ENCODE measurements at regions not wholly inside any gene's neighbourhood (a gene's known extent, or its start where the extent isn't known, plus 50 kb on each side); places are given as distances from the start of the nearest gene placed in this dataset.
A peak's percentile ranks its signal among the peaks of the same experiment; 100 is the strongest.
"Not testable (repeated sequence)": the region's sequence is repeated elsewhere in the genome, so short reads cannot be mapped to it uniquely, and the experiment has no call there.

GRCh38 chr9:61817127-61817705 is 627.4 kb downstream of the SPATA31A7 start:
- not testable (repeated sequence) for DNase-seq (ENCODE audit: low read depth in 2 of 2)

GRCh38 chr9:61853624-61854259 is 663.9 kb downstream of the SPATA31A7 start:
- peak; percentile 69 to 79 for DNase-seq (ENCODE audit: low read depth in 2 of 2)

GRCh38 chr9:61854260-61854640 is 664.4 kb downstream of the SPATA31A7 start:
- not testable (repeated sequence) for DNase-seq (ENCODE audit: low read depth in 2 of 2)

GRCh38 chr9:61856283-61856682 is 666.4 kb downstream of the SPATA31A7 start:
- DNase-seq (ENCODE audit: low read depth in 2 of 2): not testable (repeated sequence)

GRCh38 chr9:61856858-61857453 is 667.1 kb downstream of the SPATA31A7 start:
- peak in 1 of 2 donors; percentile 0 for DNase-seq (ENCODE audit: low read depth in 2 of 2)

GRCh38 chr9:61857709-61858351 is 668.0 kb downstream of the SPATA31A7 start:
- not testable (repeated sequence) for DNase-seq (ENCODE audit: low read depth in 2 of 2)

GRCh38 chr9:61862431-61862971 is 672.7 kb downstream of the SPATA31A7 start:
- DNase-seq (ENCODE audit: low read depth in 2 of 2): peak; percentile 40 to 51

GRCh38 chr9:61864463-61864862 is 674.6 kb downstream of the SPATA31A7 start:
- DNase-seq (ENCODE audit: low read depth in 2 of 2): not testable (repeated sequence)

- not testable (repeated sequence) for DNase-seq (ENCODE audit: low read depth in 2 of 2)
Measured at GRCh38 chr9:61868965-61869364, 679.1 kb downstream of the SPATA31A7 start.

GRCh38 chr9:61872329-61872728 is 682.5 kb downstream of the SPATA31A7 start:
- DNase-seq (ENCODE audit: low read depth in 2 of 2): not testable (repeated sequence)

All from stimulated activated CD4-positive, alpha-beta T cell treated with anti-CD3 and anti-CD28 coated beads, Interleukin-4, amount 100 ng/mL, for 48 hours (primary cell).